Gastrocnemius medialis (tissue), 4 donors: ENCODE measurements at regions not wholly inside any gene's neighbourhood (a gene's known extent, or its start where the extent isn't known, plus 50 kb on each side); places are given as distances from the start of the nearest gene placed in this dataset.
"Not testable (repeated sequence)": the region's sequence is repeated elsewhere in the genome, so short reads cannot be mapped to it uniquely, and the experiment has no call there.

Experiments used
- ATAC-seq, 2 donors: fragments of 150-250 bp; one replicate each; pipeline ENCODE4 v1.9.1; 2016
- DNase-seq, 2 donors: peaks; one replicate each; pipeline ENCODE4 v3.0.0-alpha.2; 2019
- H3K27ac ChIP-seq, 4 donors: fragments of 200-600 bp; sonication (generic); 1 replicate in 1 of 4; 2 replicates in 3 of 4; pipeline ENCODE4 v1.5.1; 2016 to 2018; ENCODE audit warnings: mild to moderate bottlenecking in 2 of 4, moderate library complexity in 1 of 4
- H3K27me3 ChIP-seq, 3 donors: fragments of 200-600 bp; sonication (generic) in 2 of 3; 1 replicate in 1 of 3; 2 replicates in 2 of 3; pipeline versions ENCODE4 v1.5.1 to v1.6.0; 2016 to 2019; ENCODE audit warnings: mild to moderate bottlenecking in 1 of 3, moderate library complexity in 1 of 3
- H3K36me3 ChIP-seq, 2 donors: fragments of 200-600 bp; sonication (generic) in 1 of 2; one replicate each; pipeline ENCODE4 v1.5.1; 2017 to 2018
- H3K4me1 ChIP-seq, 2 donors: fragments of 200-600 bp; sonication (generic) in 1 of 2; one replicate each; pipeline ENCODE4 v1.5.1; 2016 to 2017; ENCODE audit warnings: mild to moderate bottlenecking in 2 of 2
- H3K4me3 ChIP-seq, 4 donors: fragments of 200-600 bp; sonication (generic) in 3 of 4; 1 replicate in 1 of 4; 2 replicates in 3 of 4; pipeline ENCODE4 v1.5.1; 2016 to 2019; ENCODE audit warnings: mild to moderate bottlenecking in 2 of 4
- H3K9me3 ChIP-seq, 3 donors: fragments of 200-600 bp; sonication (generic) in 2 of 3; 1 replicate in 1 of 3; 2 replicates in 2 of 3; pipeline ENCODE4 v1.5.1; 2016 to 2019
- CTCF ChIP-seq, 5 experiments: fragments of 450-650 bp in 3 of 5; fragments of 200-600 bp in 2 of 5; sonication (generic) in 2 of 5; IDR thresholded peaks in 4 of 5; conservative IDR thresholded peaks in 1 of 5; 1 replicate in 4 of 5; 2 replicates in 1 of 5; pipeline ENCODE4 v1.5.1; 2016 to 2019; ENCODE audit warnings: antibody characterized with exemption in 5 of 5, mild to moderate bottlenecking in 3 of 5, moderate library complexity in 3 of 5
- POLR2A ChIP-seq, 2 donors: fragments of 450-650 bp; IDR thresholded peaks; one replicate each; pipeline ENCODE4 v1.6.1; 2017; ENCODE audit warnings: antibody characterized with exemption in 2 of 2, mild to moderate bottlenecking in 2 of 2, moderate library complexity in 2 of 2
- in situ Hi-C, 4 donors: fragments of 200-750 bp; cut with MboI; loops; one replicate each; pipeline versions ENCODE4 v1.15.0 to v1.8.0; 2017; ENCODE audit warnings: low sequenced_read_pairs in 4 of 4
- intact Hi-C: fragments of 100-400 bp; cut with DNase I; formaldehyde crosslinking; loops from one replicate; pipeline ENCODE4 v1.15.1; 2023; ENCODE audit warnings: low total_unique reads

- no peaks in the 10 kb centered on the region for H3K4me1 ChIP-seq
- no peaks in the 10 kb centered on the region for H3K9me3 ChIP-seq
- H3K27ac ChIP-seq, result no peak overlapping the region
- DNase-seq (no peak), ATAC-seq (no peak)
- no peaks in the 10 kb centered on the region for H3K27me3 ChIP-seq
- H3K36me3 ChIP-seq, result no peaks in the 10 kb centered on the region
- in situ Hi-C loops, result loop anchor here in 1 of 4 donors (25.0 kb wide), 1 partner anchor 226 kb away; no protein-coding TSS in a partner anchor
- intact Hi-C loops, result no loop called here
- no peak overlapping the region for H3K4me3 ChIP-seq
- TF ChIP-seq CTCF (IDR thresholded peaks at IDR 0.05 in 4 of 5, conservative IDR thresholded peaks at IDR 0.05 in 1 of 5) (no peak), POLR2A (IDR thresholded peaks at IDR 0.05) (no peak)
Measured at GRCh38 chr18:54662986-54663385, 71.9 kb downstream of the DYNAP start.

DNA sequence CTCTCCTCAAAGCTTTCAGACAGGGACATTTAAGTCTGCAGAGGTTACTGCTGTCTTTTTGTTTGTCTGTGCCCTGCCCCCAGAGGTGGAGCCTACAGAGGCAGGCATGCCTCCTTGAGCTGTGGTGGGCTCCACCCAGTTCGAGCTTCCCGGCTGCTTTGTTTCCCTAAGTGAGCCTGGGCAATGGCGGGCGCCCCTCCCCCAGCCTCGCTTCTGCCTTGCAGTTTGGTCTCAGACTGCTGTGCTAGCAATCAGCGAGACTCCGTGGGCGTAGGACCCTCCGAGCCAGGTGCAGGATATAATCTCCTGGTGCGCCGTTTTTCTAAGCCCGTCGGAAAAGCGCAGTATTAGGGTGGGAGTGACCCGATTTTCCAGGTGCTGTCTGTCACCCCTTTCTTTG is 78.7 kb downstream of the DYNAP start:
- not testable (repeated sequence) for ATAC-seq, H3K4me3 ChIP-seq, H3K27me3 ChIP-seq, H3K4me1 ChIP-seq, H3K27ac ChIP-seq, H3K9me3 ChIP-seq, H3K36me3 ChIP-seq, DNase-seq
- in situ Hi-C loops (loop anchor here in 1 of 4 donors (25.0 kb wide), 1 partner anchor 232 kb away; no protein-coding TSS in a partner anchor), intact Hi-C loops (loop anchor here (5.0 to 10.0 kb wide), 2 partner anchors 112 to 225 kb away; no protein-coding TSS in a partner anchor)

GRCh38 chr18:54671291-54671881 is 80.3 kb downstream of the DYNAP start:
- Histone ChIP-seq H3K4me1 (no peaks in the 10 kb centered on the region), H3K9me3 (no peaks in the 10 kb centered on the region), H3K36me3 (no peaks in the 10 kb centered on the region), H3K4me3 (no peak overlapping the region), H3K27me3 (no peaks in the 10 kb centered on the region), H3K27ac (no peak overlapping the region)
- intact Hi-C loops (loop anchor here (5.0 to 10.0 kb wide), 2 partner anchors 114 to 227 kb away; no protein-coding TSS in a partner anchor), in situ Hi-C loops (loop anchor here in 1 of 4 donors (25.0 kb wide), 1 partner anchor 234 kb away; no protein-coding TSS in a partner anchor)
- TF ChIP-seq CTCF (IDR thresholded peaks at IDR 0.05 in 4 of 5, conservative IDR thresholded peaks at IDR 0.05 in 1 of 5) (peak in 4 of 5 experiments; percentile 13 to 50 (median 30)), POLR2A (IDR thresholded peaks at IDR 0.05) (no peak)
- ATAC-seq (no peak), DNase-seq (no peak)

DNA sequence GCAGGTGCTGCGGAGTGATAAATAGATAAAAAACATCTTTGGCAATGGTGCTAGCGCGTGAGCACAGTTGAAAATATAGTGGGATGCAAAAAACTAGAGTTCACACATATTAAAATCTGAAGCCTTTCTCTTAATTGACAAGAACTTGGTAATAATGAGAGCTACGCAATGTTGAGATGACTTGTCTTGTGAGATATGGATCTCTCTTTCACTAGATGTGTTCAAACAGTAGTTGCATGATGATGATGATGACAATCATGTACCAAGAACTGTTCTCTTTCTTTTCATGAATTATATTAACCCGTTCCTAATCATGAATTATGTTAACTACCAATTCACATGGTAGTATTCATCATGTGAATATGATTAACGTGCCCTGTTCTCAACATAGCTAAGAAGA is 81.1 kb downstream of the DYNAP start:
- H3K4me1 ChIP-seq, result no peaks in the 10 kb centered on the region
- no peaks in the 10 kb centered on the region for H3K36me3 ChIP-seq
- no peak for ATAC-seq
- DNase-seq, result no peak
- no peak for TF ChIP-seq CTCF (IDR thresholded peaks at IDR 0.05 in 4 of 5, conservative IDR thresholded peaks at IDR 0.05 in 1 of 5)
- TF ChIP-seq POLR2A (IDR thresholded peaks at IDR 0.05), result no peak
- H3K27me3 ChIP-seq, result no peaks in the 10 kb centered on the region
- intact Hi-C loops, result loop anchor here (5.0 to 10.0 kb wide), 2 partner anchors 115 to 227 kb away; no protein-coding TSS in a partner anchor
- H3K4me3 ChIP-seq, result no peak overlapping the region
- no peak overlapping the region for H3K27ac ChIP-seq
- in situ Hi-C loops, result loop anchor here in 1 of 4 donors (25.0 kb wide), 1 partner anchor 235 kb away; no protein-coding TSS in a partner anchor
- H3K9me3 ChIP-seq, result no peaks in the 10 kb centered on the region

GRCh38 chr18:54672846-54673475 is 81.9 kb downstream of the DYNAP start:
- no peak for TF ChIP-seq CTCF (IDR thresholded peaks at IDR 0.05 in 4 of 5, conservative IDR thresholded peaks at IDR 0.05 in 1 of 5)
- no peak for TF ChIP-seq POLR2A (IDR thresholded peaks at IDR 0.05)
- H3K4me1 ChIP-seq, result no peaks in the 10 kb centered on the region
- intact Hi-C loops, result loop anchor here (5.0 to 10.0 kb wide), 2 partner anchors 116 to 228 kb away; no protein-coding TSS in a partner anchor
- DNase-seq, result no peak
- H3K27ac ChIP-seq, result no peak overlapping the region
- in situ Hi-C loops, result loop anchor here in 1 of 4 donors (25.0 kb wide), 1 partner anchor 236 kb away; no protein-coding TSS in a partner anchor
- no peaks in the 10 kb centered on the region for H3K36me3 ChIP-seq
- ATAC-seq, result no peak
- no peaks in the 10 kb centered on the region for H3K9me3 ChIP-seq
- no peak overlapping the region for H3K4me3 ChIP-seq
- H3K27me3 ChIP-seq, result no peaks in the 10 kb centered on the region
